HuH-7 (cell line): ENCODE measurements at regions not wholly inside any gene's neighbourhood (a gene's known extent, or its start where the extent isn't known, plus 50 kb on each side); places are given as distances from the start of the nearest gene placed in this dataset.
A peak's percentile ranks its signal among the peaks of the same experiment; 100 is the strongest.

Source experiments
- DNase-seq: peaks from one replicate; pipeline ENCODE4 v3.0.0; 2011; ENCODE audit warnings: low spot score

DNA sequence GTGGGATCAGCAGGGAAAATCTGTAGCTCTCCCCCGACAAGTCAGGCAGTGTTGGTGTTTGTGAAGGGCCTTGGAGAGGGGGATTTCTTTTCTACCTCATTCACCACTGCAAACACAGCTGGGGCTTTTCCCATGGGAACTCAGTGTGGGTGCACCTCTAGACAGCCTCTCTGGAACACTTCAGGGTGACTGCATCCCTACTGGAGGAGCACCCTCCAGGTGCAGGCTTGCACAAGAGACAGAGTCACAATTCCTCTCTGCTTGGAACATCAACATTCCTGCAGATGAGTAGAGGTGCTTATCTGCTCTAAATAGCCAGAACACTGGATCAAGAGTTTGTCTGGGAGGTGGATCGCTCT, 72.7 kb upstream of the AKAP13 start:
- DNase-seq, result no peak

GRCh38 chr15:85311647-85312046, 68.8 kb upstream of the AKAP13 start:
- no peak for DNase-seq

GRCh38 chr15:85312486-85312885, 67.9 kb upstream of the AKAP13 start:
- DNase-seq, result no peak

DNA sequence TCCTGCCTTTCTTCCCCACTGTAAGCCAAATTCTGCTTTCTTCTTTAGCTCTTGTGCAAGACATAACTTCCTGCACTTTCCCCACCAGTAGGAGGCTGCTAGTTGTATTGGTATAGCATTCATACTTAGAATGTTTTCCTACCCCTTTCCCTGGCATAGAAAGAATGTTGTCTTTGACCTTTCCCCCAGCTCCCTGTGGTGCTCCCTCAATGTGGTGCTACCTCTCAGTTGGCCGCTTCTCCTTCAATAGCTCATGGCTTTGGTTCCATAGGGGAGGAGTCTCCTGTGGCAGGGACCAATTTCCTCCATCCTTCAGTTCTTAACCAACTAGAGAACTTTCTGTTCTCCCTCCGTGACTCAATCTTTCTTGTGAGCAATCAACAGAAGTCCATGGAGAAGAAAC, 67.5 kb upstream of the AKAP13 start:
- peak; percentile 40 for DNase-seq

DNA sequence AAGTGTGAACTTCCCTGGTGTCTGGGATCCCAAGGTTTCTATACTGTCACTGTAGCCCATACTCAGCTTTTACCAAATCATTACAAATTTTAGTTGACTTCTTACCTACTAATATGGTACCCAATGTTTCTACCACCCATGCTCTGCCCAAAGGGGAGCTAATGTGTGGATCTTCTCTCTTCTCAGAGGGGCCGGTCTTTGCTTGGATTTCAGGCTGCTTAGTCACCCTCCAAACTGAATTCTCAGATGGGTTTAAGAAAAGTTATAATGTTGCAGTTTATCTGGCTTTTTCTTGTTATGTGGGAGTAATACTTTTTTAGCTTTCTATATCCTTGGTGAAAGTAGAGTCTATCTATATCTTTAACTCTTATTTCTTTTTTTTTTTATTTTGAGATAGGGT, 67.1 kb upstream of the AKAP13 start:
- no peak for DNase-seq

GRCh38 chr15:85314146-85314545, 66.3 kb upstream of the AKAP13 start:
- no peak for DNase-seq

GRCh38 chr15:85314633-85315032, 65.8 kb upstream of the AKAP13 start:
- DNase-seq, result no peak

GRCh38 chr15:85316244-85316934, 64.0 kb upstream of the AKAP13 start:
- DNase-seq, result no peak

DNA sequence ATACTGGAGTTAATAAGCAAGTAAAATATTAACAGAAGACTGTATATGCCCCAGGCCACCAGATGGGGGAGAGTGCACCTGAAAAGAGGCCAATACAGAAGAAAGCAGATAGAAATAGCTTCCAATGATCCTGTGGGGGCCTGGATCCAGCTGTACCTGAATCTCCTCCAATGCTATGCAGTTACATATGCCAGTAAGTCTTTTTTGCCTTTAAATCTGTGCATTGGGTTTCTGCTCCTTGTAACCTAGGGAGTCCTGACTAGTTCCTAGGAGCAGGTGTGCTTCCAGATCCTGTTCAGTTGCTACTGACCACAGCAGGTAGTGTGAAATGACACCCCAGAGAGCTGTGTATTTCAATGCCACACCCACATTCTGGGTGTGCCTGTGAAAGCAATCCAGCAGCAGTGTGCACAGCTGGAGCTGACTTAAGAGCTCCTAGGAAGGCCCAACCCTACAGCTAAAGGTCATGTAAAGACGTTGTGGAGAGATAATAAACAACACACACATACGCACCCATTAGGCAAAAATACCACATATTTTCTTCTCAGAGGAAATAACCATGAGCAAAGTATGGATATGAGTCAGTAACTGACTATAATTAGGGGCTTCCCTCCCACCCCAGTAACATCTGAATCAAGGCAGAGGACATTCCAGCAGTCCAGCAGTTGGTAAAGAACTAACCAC, 62.2 kb upstream of the AKAP13 start:
- peak; percentile 30 for DNase-seq

DNA sequence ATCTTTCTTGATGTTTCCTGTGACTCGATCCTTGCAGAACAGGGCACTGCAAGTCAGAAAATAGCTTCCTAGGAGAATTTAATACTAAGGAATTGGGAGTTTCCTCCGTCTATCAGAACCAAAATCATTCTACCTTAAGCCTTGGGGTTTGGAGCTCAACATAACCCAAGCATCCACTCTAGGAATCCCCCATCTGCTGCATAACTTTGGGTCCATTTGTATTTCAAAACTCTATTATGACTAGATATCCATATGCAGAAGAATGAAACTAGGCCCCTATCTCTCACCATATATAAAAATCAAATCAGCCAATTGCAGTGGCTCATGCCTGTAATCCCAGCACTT, 61.7 kb upstream of the AKAP13 start:
- DNase-seq, result no peak

- no peak for DNase-seq
Observed at GRCh38 chr15:85324202-85324601, 56.2 kb upstream of the AKAP13 start.

DNA sequence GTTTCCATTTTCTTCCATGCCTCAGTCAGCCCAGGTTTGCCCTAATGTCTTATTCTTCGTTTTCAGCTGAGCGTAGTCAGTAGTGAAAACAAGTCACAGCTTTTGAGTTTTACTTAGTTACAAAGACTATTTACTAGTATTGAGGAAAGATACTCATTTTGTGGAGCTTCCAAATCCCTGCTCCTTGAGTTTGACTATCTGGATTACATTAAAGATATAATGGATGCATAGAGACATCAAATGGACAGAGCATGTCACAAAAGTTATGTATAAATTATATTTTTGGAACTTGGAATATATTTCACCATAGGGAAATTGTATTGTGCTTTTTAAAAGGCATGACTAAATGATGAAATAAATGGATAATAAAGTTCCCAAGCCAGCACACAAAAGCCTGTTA, 54.6 kb upstream of the AKAP13 start:
- no peak for DNase-seq

GRCh38 chr15:85326291-85326690, 54.1 kb upstream of the AKAP13 start:
- no peak for DNase-seq

DNA sequence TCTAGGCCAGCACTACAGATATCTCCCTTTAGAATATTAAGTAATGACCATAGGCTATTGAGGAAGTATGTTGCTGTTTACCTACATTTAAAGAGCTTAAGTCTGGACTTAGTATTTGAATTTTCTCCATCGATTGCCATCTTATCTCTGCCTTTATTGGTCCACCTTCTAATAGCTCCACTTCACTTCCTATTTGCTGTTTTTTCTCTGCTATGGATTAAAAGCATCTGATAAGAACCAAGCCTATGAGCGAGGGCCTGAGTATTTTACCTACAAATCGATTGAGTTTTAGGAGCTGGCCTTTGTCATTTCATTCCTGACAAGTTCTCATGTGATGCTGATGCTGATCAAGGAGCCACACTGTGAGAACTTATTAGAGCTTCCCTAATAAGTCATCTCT, 52.6 kb upstream of the AKAP13 start:
- DNase-seq, result no peak

DNA sequence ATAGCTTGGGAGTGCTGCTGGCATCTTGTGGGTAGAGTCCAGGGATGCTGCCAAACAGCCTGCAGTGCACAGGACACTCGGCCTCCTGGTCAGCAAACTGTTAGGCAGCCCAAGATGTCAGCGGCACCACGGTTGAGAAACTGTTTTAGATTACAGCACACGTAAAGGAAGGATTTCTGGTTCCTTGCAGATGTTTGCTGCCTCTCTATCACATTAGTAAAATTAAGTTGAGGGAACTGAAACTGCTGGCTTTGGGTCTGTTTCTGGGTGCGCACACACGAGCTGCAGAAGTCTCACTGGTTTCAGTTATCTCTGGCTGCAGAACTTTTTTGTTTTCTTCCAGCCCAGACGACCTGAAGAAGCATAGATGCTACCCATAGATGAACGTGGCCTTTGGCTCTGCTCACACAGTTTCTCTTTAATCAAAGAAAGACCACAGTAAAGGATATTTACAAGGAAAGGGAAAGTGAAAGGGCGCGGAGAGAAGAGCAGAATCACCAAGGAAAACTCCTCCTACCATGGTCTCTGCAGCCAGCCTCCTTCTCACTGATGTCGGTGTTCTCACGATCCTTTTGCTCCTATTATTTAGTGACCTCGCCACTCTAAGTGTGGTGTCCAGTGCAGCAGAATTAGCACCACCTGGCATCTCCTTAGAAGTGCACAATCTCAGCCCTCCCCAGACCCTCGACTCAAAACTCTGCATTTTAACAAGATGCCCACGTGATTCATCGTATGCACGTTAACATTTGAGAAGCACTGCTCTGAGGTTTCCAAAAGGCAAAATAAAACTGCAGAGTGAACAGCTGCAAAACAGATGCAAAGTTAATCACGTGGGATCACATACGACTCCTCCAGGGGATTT, 50.6 kb upstream of the AKAP13 start:
- no peak for DNase-seq
